IPS-20b (cell line): ENCODE measurements at regions not wholly inside any gene's neighbourhood (a gene's known extent, or its start where the extent isn't known, plus 50 kb on each side); places are given as distances from the start of the nearest gene placed in this dataset.

ENCODE experiments used
- H3K27ac ChIP-seq: one replicate; pipeline ENCODE4 v1.5.1; 2013; ENCODE audit warnings: low read length
- H3K27me3 ChIP-seq: 2 replicates; pipeline ENCODE4 v1.6.1; 2013; ENCODE audit warnings: mild to moderate bottlenecking, low read length, inconsistent platforms; ENCODE audit not compliant: insufficient read depth
- H3K36me3 ChIP-seq: 2 replicates; pipeline ENCODE4 v1.6.1; 2013; ENCODE audit warnings: low read depth, mild to moderate bottlenecking, inconsistent platforms, low read length, moderate library complexity; ENCODE audit not compliant: insufficient read depth
- H3K4me1 ChIP-seq: 2 replicates; pipeline ENCODE4 v1.6.1; 2013; ENCODE audit warnings: mild to moderate bottlenecking, control low read depth, inconsistent platforms, low read length, moderate library complexity; ENCODE audit not compliant: insufficient read depth
- H3K4me3 ChIP-seq: 2 replicates; pipeline ENCODE4 v1.5.1; 2013; ENCODE audit warnings: mild to moderate bottlenecking, low read length, inconsistent platforms
- H3K9ac ChIP-seq: 2 replicates; pipeline ENCODE4 v1.6.1; 2013; ENCODE audit warnings: low read depth, mild to moderate bottlenecking, inconsistent platforms, low read length, moderate library complexity
- H3K9me3 ChIP-seq: 2 replicates; pipeline ENCODE4 v1.6.1; 2013; ENCODE audit warnings: mild to moderate bottlenecking, low read depth, low read length, inconsistent platforms; ENCODE audit not compliant: insufficient read depth

DNA sequence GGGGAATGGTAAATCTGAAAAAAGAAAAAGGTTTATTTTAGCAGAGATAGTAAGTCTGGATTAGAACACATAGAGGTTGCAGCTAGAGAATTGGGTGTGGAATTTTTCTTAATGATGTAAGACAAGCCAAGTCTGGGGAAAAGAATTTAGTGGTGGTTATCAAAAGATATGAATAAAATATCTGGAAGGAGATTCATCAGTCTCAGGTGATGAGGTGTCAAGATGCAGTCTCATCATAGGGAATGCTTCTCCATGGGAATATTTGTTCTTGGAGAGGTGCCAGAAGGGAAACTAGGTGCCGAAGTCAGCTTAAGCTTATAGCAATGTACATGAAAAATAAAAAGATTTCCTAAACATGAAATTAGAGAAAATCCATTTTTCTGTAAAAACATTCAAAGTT, 504.1 kb upstream of the NR3C2 start:
- Histone ChIP-seq H3K36me3 (no peaks in the 10 kb centered on the region), H3K4me3 (no peak overlapping the region), H3K27ac (no peak overlapping the region), H3K9ac (no peak overlapping the region), H3K4me1 (peaks cover 6% of the 10 kb centered on the region; the same call in 1 of the 2 replicates), H3K27me3 (no peaks in the 10 kb centered on the region), H3K9me3 (no peaks in the 10 kb centered on the region)

DNA sequence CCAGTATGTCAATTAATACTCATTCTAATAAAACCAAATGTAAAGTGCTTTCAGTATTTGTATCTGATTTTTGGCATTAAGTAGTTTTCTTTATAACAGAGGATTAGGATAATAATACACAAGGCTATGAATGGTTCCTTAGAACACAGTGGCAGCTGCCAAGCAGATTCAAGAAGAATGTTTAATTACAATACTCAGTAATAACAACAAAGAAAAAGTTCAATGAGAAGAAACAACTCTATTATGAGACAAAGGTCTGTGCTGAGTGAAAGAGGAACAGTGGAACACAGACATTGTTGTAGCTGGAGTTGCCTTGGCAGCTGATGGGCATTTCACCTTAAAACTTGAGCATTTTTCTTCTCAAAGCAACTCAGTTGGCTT, 502.6 kb upstream of the NR3C2 start:
- Histone ChIP-seq H3K27ac (no peak overlapping the region), H3K36me3 (no peaks in the 10 kb centered on the region), H3K9me3 (no peaks in the 10 kb centered on the region), H3K9ac (no peak overlapping the region), H3K4me1 (peaks cover 6% of the 10 kb centered on the region; the same call in 1 of the 2 replicates), H3K4me3 (no peak overlapping the region), H3K27me3 (no peaks in the 10 kb centered on the region)

DNA sequence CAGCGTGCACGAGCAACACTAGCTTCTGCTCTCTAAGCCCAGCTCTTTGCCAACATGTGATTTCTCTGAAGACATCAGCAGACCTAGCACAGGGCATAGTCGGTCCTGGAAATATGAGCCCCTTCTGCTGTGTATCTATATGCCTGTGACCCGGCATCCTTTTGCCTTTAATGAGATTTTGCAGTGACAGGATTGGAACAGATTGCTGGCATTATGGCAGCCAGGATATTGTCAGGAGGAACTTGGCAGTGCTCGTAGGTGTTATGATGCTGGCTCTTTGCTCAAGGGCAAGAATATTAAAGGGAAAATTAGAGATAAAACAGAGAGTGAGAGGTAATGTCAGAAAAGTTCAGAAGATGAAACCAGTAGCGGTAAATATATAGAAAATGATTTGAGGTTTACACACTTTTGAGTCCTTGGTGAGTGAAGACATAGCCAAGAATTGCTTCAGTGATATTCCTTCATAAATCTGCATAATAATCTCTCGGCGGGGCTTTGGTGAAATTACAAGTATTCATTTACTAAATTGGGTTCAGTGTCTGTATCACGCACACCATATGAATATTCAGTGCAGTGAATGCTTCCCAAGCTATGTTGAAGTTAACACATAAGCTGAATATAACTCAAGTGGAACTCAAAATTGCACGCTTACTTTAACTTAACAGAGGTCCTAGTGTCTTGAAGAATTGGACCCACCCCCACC, 502.1 kb upstream of the NR3C2 start:
- Histone ChIP-seq H3K9me3 (no peaks in the 10 kb centered on the region), H3K4me1 (peaks cover 6% of the 10 kb centered on the region; the same call in 1 of the 2 replicates), H3K36me3 (no peaks in the 10 kb centered on the region), H3K27ac (no peak overlapping the region), H3K4me3 (no peak overlapping the region), H3K9ac (no peak overlapping the region), H3K27me3 (no peaks in the 10 kb centered on the region)

DNA sequence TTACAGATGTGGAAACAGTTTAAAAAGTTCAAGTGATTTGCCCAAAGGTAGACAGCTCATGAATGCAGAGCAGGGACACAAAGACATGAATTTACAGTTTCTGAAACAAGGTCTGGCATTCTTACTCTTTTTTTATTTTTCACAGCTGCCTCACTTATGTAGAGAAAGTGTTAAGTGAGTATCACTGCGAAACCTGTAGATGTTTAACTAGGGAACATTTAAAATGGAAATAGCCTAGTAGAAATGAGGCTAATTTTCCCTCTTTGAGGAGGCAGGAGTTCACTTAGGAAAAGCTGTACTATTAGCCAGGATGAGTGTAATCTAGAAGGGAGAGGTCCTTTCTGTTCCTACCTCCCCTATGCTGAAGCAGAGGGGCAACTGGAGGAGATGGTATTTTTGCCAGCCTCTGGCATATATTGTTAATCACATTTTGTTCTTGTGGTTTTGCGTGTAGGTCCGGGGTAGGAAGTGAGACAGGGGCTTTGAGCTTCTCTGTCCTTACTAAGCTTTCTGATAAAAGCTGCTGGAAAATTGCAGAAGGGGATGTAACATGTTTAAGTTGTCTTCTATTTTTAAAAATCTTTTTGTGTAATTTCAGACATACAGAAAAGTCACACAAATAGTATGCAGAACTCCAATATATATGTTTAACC, 492.8 kb upstream of the NR3C2 start:
- Histone ChIP-seq H3K9me3 (peaks cover 1% of the 10 kb centered on the region; the same call in 1 of the 2 replicates), H3K4me3 (no peak overlapping the region), H3K9ac (no peak overlapping the region), H3K4me1 (no peaks in the 10 kb centered on the region), H3K27me3 (no peaks in the 10 kb centered on the region), H3K27ac (no peak overlapping the region), H3K36me3 (no peaks in the 10 kb centered on the region)

DNA sequence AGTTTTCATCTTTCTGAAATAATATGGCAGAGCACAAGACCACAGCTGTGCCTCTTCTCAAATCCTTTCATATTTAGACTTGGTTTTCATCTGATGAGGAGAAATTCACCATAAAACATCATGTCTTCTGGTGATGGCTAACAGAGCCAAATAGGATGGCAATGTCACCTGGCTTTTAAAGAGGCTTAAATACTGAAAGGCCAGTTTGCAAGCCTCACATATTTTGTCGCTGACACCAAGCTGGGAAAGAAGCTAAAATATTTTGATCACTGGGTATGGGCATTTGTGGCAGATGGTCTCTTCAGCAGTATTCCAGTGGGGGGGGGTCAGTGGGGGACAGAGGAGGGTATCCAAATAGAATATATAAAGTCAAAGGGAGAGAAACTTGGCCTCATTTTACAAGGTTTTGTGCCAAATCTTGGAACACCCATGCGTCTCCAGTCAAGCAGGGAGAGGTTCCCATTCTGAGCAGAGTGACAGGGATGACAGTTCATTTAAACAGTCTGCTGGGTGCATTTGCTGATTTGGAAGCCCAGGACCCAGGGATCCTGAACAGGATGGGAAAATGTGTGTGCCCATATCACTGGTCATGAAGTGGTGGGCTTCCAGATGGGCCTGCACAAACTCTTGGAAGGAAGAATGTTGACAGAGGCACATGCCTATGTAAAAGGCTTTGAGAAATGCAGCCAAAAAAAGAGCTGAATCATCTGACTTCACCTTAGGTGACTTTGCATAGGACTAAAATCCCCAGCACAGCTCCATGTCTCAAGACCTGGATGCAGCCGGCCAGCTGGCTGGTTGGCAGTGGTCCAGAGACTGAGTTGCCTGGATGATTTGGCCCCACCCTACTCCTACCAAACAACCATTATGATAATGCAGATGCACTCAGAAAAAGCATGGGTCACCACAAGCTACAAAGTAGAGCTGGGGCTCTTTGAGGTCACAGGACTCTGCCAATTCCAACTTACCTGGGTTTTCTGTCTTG, 484.4 kb upstream of the NR3C2 start:
- Histone ChIP-seq H3K4me1 (no peaks in the 10 kb centered on the region), H3K9me3 (peaks cover 4% of the 10 kb centered on the region; the same call in 1 of the 2 replicates), H3K27me3 (no peaks in the 10 kb centered on the region), H3K27ac (no peak overlapping the region), H3K9ac (no peak overlapping the region), H3K36me3 (no peaks in the 10 kb centered on the region), H3K4me3 (no peak overlapping the region)

DNA sequence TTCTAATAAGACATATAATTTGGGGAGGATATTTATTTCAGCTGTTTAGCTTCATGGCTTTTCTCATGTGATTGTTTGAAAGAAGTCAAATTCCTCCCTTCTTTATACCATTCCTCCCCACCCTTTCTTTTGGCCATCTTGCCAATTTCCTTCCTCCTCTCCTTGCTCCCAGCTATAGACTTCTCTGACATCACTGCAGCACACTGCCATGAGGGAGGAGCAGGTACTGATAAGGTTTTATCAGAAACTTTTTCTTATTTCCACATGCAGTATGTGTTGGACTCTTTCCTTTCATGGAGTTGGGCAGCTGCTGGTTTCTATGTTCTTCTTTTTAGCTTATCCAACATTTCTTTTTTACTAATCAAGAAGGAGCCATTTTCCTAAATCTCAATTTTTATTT, 481.7 kb upstream of the NR3C2 start:
- Histone ChIP-seq H3K4me3 (no peak overlapping the region), H3K4me1 (no peaks in the 10 kb centered on the region), H3K9ac (no peak overlapping the region), H3K27ac (no peak overlapping the region), H3K36me3 (no peaks in the 10 kb centered on the region), H3K27me3 (no peaks in the 10 kb centered on the region), H3K9me3 (no peaks in the 10 kb centered on the region)

DNA sequence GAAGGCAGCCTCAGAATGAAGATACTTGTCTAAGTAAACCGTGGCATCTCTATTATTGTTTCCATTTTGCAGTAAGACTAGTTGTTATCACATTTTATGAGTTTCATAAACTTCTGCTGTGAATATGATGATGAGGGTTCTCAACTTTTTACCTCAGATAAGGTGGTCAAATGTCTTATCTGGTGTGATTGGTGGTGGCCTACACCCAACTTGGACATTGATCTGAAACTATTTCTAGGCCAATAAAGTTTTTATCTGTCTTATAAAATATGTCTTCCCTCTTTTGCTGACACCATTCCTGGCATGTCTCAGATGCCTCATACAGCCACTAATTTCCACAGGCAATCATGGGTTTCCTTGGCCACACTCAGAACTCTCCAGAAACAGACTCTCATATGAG, 480.3 kb upstream of the NR3C2 start:
- Histone ChIP-seq H3K36me3 (no peaks in the 10 kb centered on the region), H3K4me3 (no peak overlapping the region), H3K4me1 (no peaks in the 10 kb centered on the region), H3K9me3 (no peaks in the 10 kb centered on the region), H3K27me3 (no peaks in the 10 kb centered on the region), H3K9ac (no peak overlapping the region), H3K27ac (no peak overlapping the region)

DNA sequence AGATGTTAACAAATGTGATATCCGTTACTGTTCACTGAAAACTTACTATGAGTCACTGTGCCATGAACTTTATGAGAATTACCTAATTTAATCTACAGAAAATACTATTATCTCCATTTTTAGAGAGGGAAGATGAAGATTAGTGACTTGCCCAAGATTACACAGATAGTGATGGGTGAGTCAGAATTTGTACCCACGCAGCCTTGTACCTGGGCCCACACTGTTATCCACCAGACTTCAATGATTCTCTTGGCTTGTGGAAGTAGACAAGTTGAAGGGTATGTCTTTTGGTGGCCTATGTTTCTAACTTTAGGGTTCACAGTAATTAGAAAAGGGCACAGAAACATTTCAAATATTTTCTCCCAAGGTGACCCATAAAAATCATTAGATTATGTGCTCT, 472.5 kb upstream of the NR3C2 start:
- Histone ChIP-seq H3K27ac (no peak overlapping the region), H3K9me3 (no peaks in the 10 kb centered on the region), H3K36me3 (no peaks in the 10 kb centered on the region), H3K4me3 (no peak overlapping the region), H3K9ac (no peak overlapping the region), H3K4me1 (no peaks in the 10 kb centered on the region), H3K27me3 (no peaks in the 10 kb centered on the region)

DNA sequence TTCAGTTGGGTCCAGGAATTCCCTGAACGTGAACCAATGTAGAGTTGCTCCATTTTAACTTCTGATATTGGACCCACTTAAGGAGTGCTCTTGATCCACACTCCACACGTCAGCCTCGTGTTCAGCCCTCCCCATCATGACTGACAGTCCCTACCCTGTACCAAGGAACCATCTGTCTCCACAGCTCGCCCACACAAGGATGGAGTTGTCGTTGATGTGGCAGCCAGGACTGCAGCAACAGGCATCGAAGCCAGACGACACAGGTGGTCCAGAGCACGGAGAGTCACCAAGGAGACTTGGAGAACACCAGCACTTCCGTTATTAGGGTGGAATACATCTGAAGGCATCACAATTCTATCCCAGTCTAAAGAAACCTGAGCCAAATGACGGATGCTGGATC, 472.1 kb upstream of the NR3C2 start:
- H3K36me3 ChIP-seq = no peaks in the 10 kb centered on the region
- H3K27ac ChIP-seq = no peak overlapping the region
- H3K9ac ChIP-seq = no peak overlapping the region
- H3K4me3 ChIP-seq = no peak overlapping the region
- H3K27me3 ChIP-seq = no peaks in the 10 kb centered on the region
- H3K4me1 ChIP-seq = no peaks in the 10 kb centered on the region
- H3K9me3 ChIP-seq = no peaks in the 10 kb centered on the region

DNA sequence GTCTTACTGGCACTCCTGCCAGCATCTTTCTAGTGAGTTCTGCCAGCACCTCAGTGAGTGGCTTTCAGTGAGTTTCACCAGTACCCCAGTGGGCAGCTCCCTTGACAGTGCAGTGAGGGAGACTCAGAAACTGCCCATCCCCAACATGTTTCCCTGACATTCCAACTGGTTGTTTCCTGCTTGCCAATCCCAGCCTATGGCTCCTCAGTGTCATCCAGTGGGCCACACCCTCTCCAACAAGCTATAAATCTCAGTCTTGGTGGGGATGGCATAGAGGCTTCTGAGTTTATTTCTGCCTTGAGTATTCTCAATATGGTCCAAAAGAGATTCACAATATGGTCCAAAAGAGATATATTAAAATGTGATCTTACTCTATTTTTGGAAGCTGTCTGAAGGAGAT, 461.2 kb upstream of the NR3C2 start:
- H3K27me3 ChIP-seq = no peaks in the 10 kb centered on the region
- no peaks in the 10 kb centered on the region for H3K36me3 ChIP-seq
- peaks cover 10% of the 10 kb centered on the region for H3K9me3 ChIP-seq
- no peak overlapping the region for H3K9ac ChIP-seq
- H3K4me1 ChIP-seq = peaks cover 11% of the 10 kb centered on the region
- H3K4me3 ChIP-seq = no peak overlapping the region
- H3K27ac ChIP-seq = no peak overlapping the region

DNA sequence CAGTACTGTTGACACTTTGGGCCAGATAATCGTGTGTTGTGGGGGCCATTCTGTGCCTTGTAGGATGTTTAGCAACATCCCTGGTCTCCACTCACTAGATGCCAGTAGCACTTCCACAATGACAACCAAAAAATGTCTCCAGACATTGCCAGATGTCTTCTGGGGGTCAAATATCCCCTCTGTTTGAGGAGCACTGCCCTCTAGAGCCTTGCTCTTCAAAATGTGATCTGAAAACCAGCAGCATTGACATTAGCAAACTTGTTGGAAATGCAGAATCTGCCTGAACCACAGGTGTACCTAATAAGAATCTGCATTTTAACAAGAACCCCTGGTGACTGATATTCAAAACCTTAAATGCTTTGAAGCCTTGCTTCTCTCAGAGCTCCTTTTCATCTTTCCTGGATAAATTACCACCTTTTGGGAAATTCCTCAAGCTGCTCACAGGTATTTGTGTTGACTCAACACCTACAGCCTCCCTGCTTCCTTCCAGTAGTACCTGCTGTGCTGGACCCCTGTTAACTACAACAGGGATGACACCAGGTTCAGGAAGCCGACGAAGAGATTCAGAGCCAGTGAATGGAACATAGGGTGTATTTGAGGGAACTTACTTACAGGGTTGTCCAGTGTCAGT, 459.0 kb upstream of the NR3C2 start:
- H3K27ac ChIP-seq = no peak overlapping the region
- H3K36me3 ChIP-seq = no peaks in the 10 kb centered on the region
- peaks cover 30% of the 10 kb centered on the region for H3K9me3 ChIP-seq
- peak overlapping the region; percentile 1; the same call in 1 of the 2 replicates for H3K4me3 ChIP-seq
- no peaks in the 10 kb centered on the region for H3K27me3 ChIP-seq
- no peak overlapping the region for H3K9ac ChIP-seq
- H3K4me1 ChIP-seq = peaks cover 11% of the 10 kb centered on the region
